A549 (cell line): ENCODE measurements at regions not wholly inside any gene's neighbourhood (a gene's known extent, or its start where the extent isn't known, plus 50 kb on each side); places are given as distances from the start of the nearest gene placed in this dataset.

Experiments
- EHMT2 ChIP-seq: fragments of 200-600 bp; sonication (generic); IDR thresholded peaks from 2 replicates; pipeline ENCODE4 v1.6.1; 2016; ENCODE audit warnings: antibody characterized with exemption, low read depth, mild to moderate bottlenecking, moderate library complexity
- MAZ ChIP-seq: fragments of 150-350 bp; IDR thresholded peaks from 2 replicates; pipeline ENCODE4 v1.6.1; 2014; ENCODE audit warnings: antibody characterized with exemption, low read depth, low read length, borderline replicate concordance
- PHF8 ChIP-seq: fragments of 200-600 bp; sonication (generic); IDR thresholded peaks from 2 replicates; pipeline ENCODE4 v1.6.1; 2016; ENCODE audit warnings: low read depth, mild to moderate bottlenecking, antibody characterized with exemption, moderate library complexity, borderline replicate concordance
- POLR2A ChIP-seq: IDR thresholded peaks from 2 replicates; pipeline ENCODE4 v1.6.1; 2012; ENCODE audit warnings: mild to moderate bottlenecking, low read length
- RCOR1 ChIP-seq: fragments of 150-350 bp; IDR thresholded peaks from 2 replicates; pipeline ENCODE4 v1.6.1; 2014; ENCODE audit warnings: antibody characterized with exemption, low read length, low read depth
- RNF2 ChIP-seq: fragments of 200-600 bp; sonication (generic); IDR thresholded peaks from 2 replicates; pipeline ENCODE4 v1.6.1; 2016; ENCODE audit warnings: low read depth, mild to moderate bottlenecking, antibody characterized with exemption, moderate library complexity, borderline replicate concordance
- TF ChIP-seq, protein P1 (sequence below): fragments of >200 bp; sonication (Bioruptor Twin); formaldehyde crosslinking; IDR thresholded peaks from 3 replicates; pipeline ENCODE4 v1.5.1; 2016

DNA sequence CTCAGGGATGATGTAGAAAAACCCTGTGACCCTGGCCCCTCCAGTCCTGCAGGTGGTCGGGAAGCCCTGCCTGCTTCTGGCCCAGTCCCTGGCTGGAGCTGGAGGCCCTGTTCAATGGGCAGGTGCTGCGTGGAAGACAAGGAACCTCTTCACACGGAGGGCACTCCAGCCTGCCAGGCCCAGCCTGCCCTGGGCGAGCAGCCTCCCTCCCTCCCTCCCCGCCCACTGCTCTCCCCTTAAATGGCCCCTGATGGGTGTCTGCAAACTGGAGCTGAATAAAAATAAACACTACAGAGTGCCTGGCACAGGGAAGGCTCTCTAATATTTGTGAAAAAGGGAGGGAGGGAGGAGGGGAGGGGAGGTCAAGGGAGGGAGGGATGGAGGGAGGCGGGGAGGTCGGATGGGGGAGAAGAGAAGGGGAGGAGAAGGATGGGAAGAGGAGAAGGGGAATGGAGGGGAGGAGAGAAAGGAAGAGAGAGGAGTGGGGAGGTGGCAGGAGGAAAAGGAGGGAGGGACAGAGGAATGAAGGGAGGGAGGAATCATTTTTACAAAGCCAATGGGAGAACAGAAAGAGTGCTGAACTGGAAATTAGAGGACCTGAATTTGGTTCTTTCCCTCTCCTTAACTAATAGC, 222.8 kb upstream of the TNRC6C start:
- TF ChIP-seq RCOR1 (no peak), MAZ (no peak), EHMT2 (no peak), POLR2A (no peak), PHF8 (no peak), RNF2 (no peak)
- TF ChIP-seq, protein P1, sequence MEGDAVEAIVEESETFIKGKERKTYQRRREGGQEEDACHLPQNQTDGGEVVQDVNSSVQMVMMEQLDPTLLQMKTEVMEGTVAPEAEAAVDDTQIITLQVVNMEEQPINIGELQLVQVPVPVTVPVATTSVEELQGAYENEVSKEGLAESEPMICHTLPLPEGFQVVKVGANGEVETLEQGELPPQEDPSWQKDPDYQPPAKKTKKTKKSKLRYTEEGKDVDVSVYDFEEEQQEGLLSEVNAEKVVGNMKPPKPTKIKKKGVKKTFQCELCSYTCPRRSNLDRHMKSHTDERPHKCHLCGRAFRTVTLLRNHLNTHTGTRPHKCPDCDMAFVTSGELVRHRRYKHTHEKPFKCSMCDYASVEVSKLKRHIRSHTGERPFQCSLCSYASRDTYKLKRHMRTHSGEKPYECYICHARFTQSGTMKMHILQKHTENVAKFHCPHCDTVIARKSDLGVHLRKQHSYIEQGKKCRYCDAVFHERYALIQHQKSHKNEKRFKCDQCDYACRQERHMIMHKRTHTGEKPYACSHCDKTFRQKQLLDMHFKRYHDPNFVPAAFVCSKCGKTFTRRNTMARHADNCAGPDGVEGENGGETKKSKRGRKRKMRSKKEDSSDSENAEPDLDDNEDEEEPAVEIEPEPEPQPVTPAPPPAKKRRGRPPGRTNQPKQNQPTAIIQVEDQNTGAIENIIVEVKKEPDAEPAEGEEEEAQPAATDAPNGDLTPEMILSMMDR = no peak
